HG02884 (cell line): ENCODE measurements at regions not wholly inside any gene's neighbourhood (a gene's known extent, or its start where the extent isn't known, plus 50 kb on each side); places are given as distances from the start of the nearest gene placed in this dataset.
"Not testable (repeated sequence)": the region's sequence is repeated elsewhere in the genome, so short reads cannot be mapped to it uniquely, and the experiment has no call there.

Experiments
- ATAC-seq: cut with Tn5 transposase; IDR thresholded peaks from one replicate; pipeline ENCODE4 v1.9.1; 2021; ENCODE audit warnings: mild to moderate bottlenecking, moderate library complexity; ENCODE audit not compliant: unreplicated experiment

GRCh38 chr13:112172641-112173251 lies 105.8 kb downstream of the SOX1 start:
- no peak for ATAC-seq

- ATAC-seq, result no peak
These were observed 107.6 kb downstream of the SOX1 start for GRCh38 chr13:112174476-112175110.

- no peak for ATAC-seq
These were observed 108.5 kb downstream of the SOX1 start for GRCh38 chr13:112175162-112176075.

- ATAC-seq, result not testable (repeated sequence)
These were observed 109.5 kb downstream of the SOX1 start for GRCh38 chr13:112176141-112177119.

GRCh38 chr13:112177450-112178288 lies 110.7 kb downstream of the SOX1 start:
- ATAC-seq, result no peak

- ATAC-seq, result no peak
These were observed 111.8 kb downstream of the SOX1 start for GRCh38 chr13:112178769-112179168.

GRCh38 chr13:112179421-112179820 lies 112.5 kb downstream of the SOX1 start:
- ATAC-seq, result no peak

GRCh38 chr13:112179995-112180394 lies 113.0 kb downstream of the SOX1 start:
- ATAC-seq, result no peak

GRCh38 chr13:112181336-112182067 lies 114.6 kb downstream of the SOX1 start:
- no peak for ATAC-seq

GRCh38 chr13:112182251-112182650 lies 115.3 kb downstream of the SOX1 start:
- no peak for ATAC-seq

GRCh38 chr13:112182846-112183531 lies 116.0 kb downstream of the SOX1 start:
- no peak for ATAC-seq

GRCh38 chr13:112183532-112184090 lies 116.7 kb downstream of the SOX1 start:
- ATAC-seq, result no peak

- ATAC-seq, result no peak
These were observed 117.3 kb downstream of the SOX1 start for GRCh38 chr13:112184261-112184660.

GRCh38 chr13:112184851-112185371 lies 118.0 kb downstream of the SOX1 start:
- no peak for ATAC-seq

- no peak for ATAC-seq
These were observed 118.5 kb downstream of the SOX1 start for GRCh38 chr13:112185466-112185865.

GRCh38 chr13:112186091-112186490 lies 119.1 kb downstream of the SOX1 start:
- ATAC-seq, result no peak

- ATAC-seq, result no peak
These were observed 120.8 kb downstream of the SOX1 start for GRCh38 chr13:112187527-112188297.
